Activated CD8-positive, alpha-beta T cell treated with anti-CD3 and anti-CD28 coated beads for 36 hours (primary cell): ENCODE measurements at regions not wholly inside any gene's neighbourhood (a gene's known extent, or its start where the extent isn't known, plus 50 kb on each side); places are given as distances from the start of the nearest gene placed in this dataset.
A peak's percentile ranks its signal among the peaks of the same experiment; 100 is the strongest.

Experiments used
- ATAC-seq: fragments of 200-7000 bp; cut with Tn5 transposase; one replicate; pipeline ENCODE4 v1.10.0; 2021; ENCODE audit warnings: mild to moderate bottlenecking, moderate library complexity
- CTCF ChIA-PET: fragments of 350-600 bp; sonication (Branson Sonifier 250); formaldehyde crosslinking; loops from one replicate; lab custom pipeline; 2021; ENCODE audit warnings: antibody characterized with exemption; lab: Charles Lee
- POLR2A ChIA-PET: fragments of 350-600 bp; sonication (Branson Sonifier 250); formaldehyde crosslinking; loops from one replicate; lab custom pipeline; 2021; ENCODE audit warnings: antibody characterized with exemption; lab: Charles Lee
- DNase-seq: peaks from one replicate; pipeline ENCODE4 v3.0.0-alpha.2; 2020
- H3K27ac Mint-ChIP-seq: one replicate; pipeline ENCODE4 v1.8.0; 2021; ENCODE audit warnings: mild to moderate bottlenecking, mixed read lengths
- H3K27me3 Mint-ChIP-seq: one replicate; pipeline ENCODE4 v1.8.0; 2021; ENCODE audit warnings: mixed read lengths
- H3K36me3 Mint-ChIP-seq: one replicate; pipeline ENCODE4 v1.8.0; 2021; ENCODE audit warnings: low read depth, mixed read lengths
- H3K4me1 Mint-ChIP-seq: one replicate; pipeline ENCODE4 v1.8.0; 2021; ENCODE audit warnings: low read depth, mixed read lengths
- H3K4me3 Mint-ChIP-seq: one replicate; pipeline ENCODE4 v1.8.0; 2021; ENCODE audit warnings: mild to moderate bottlenecking, moderate library complexity, mixed read lengths
- H3K9me3 Mint-ChIP-seq: one replicate; pipeline ENCODE4 v1.8.0; 2021; ENCODE audit warnings: mixed read lengths
- CTCF ChIP-seq: fragments of 200-600 bp; IDR thresholded peaks from one replicate; pipeline ENCODE4 v1.8.0; 2022; ENCODE audit warnings: antibody characterized with exemption, mild to moderate bottlenecking
- intact Hi-C: fragments of 100-400 bp; cut with micrococcal nuclease; formaldehyde crosslinking; loops from one replicate; pipeline ENCODE4 v1.10.0; 2022

GRCh38 chr9:7974335-7974960 is 174.9 kb upstream of the DMAC1 start:
- intact Hi-C loops: loop anchor here (10.0 kb wide), 1 partner anchor 140 kb away; no protein-coding TSS in a partner anchor
- Mint-ChIP-seq H3K9me3 (peaks cover 3% of the 10 kb centered on the region), H3K4me3 (peak overlapping the region; percentile 31), H3K36me3 (peaks cover 5% of the 10 kb centered on the region), H3K27ac (peak overlapping the region; percentile 93), H3K4me1 (peaks cover 56% of the 10 kb centered on the region), H3K27me3 (no peaks in the 10 kb centered on the region)
- ChIA-PET POLR2A (interaction anchor here (1.2 kb wide), 1 partner anchor 8 kb away, joined by 3 read pairs; no protein-coding TSS in a partner anchor), CTCF (interaction anchor here (0.6 kb wide), 1 partner anchor 80 kb away, joined by 3 read pairs; no protein-coding TSS in a partner anchor)
- no peak for TF ChIP-seq CTCF
- peak; percentile 24 for ATAC-seq
- DNase-seq: peak; percentile 56

- CTCF ChIA-PET: no interaction called here
- POLR2A ChIA-PET: interaction anchor here (0.7 kb wide), 1 partner anchor 422 kb away, joined by 3 read pairs; no protein-coding TSS in a partner anchor
- H3K9me3 Mint-ChIP-seq: peaks cover 3% of the 10 kb centered on the region
These were observed 173.5 kb upstream of the DMAC1 start for GRCh38 chr9:7973123-7973522.

GRCh38 chr9:7970681-7971330 is 171.2 kb upstream of the DMAC1 start:
- Mint-ChIP-seq H3K36me3 (peaks cover 3% of the 10 kb centered on the region), H3K4me1 (peaks cover 45% of the 10 kb centered on the region), H3K27ac (no peak overlapping the region), H3K9me3 (peaks cover 3% of the 10 kb centered on the region), H3K27me3 (no peaks in the 10 kb centered on the region), H3K4me3 (no peak overlapping the region)
- ChIA-PET POLR2A (no interaction called here), CTCF (no interaction called here)
- ATAC-seq (no peak), DNase-seq (no peak)
- no peak for TF ChIP-seq CTCF
- intact Hi-C loops: loop anchor here (10.0 kb wide), 1 partner anchor 144 kb away; no protein-coding TSS in a partner anchor

More at GRCh38 chr9:7973123-7973522, 173.5 kb upstream of the DMAC1 start:
- intact Hi-C loops: loop anchor here (10.0 kb wide), 1 partner anchor 142 kb away; no protein-coding TSS in a partner anchor
- ATAC-seq (no peak), DNase-seq (no peak)
- Mint-ChIP-seq H3K4me3 (no peak overlapping the region), H3K36me3 (peaks cover 5% of the 10 kb centered on the region), H3K27me3 (no peaks in the 10 kb centered on the region), H3K27ac (no peak overlapping the region), H3K4me1 (peaks cover 50% of the 10 kb centered on the region)
- TF ChIP-seq CTCF: no peak

DNA sequence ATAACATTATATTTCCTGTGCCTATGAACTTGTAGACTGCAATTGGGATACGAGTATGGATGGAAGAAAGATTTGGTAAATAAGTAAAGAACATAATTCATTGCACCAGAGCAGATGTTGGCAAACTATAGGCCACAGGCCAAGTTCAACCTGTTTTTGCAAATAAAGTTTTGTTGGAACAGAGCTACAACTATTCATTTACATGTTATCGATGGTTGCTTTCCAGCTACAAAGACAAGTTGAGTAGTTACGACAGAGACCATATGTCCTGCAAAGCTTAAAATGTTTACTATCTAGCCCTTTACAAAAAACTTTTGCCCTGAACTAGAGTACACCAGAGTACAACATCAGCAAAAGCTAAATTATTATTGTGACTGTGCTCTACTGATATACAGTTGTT is 169.1 kb upstream of the DMAC1 start:
- no peak for TF ChIP-seq CTCF
- CTCF ChIA-PET: no interaction called here
- no peak overlapping the region for H3K27ac Mint-ChIP-seq
- intact Hi-C loops: no loop called here
- POLR2A ChIA-PET: no interaction called here
- ATAC-seq (no peak), DNase-seq (no peak)
- H3K36me3 Mint-ChIP-seq: no peaks in the 10 kb centered on the region
- H3K4me1 Mint-ChIP-seq: peaks cover 26% of the 10 kb centered on the region
- no peaks in the 10 kb centered on the region for H3K27me3 Mint-ChIP-seq
- no peaks in the 10 kb centered on the region for H3K9me3 Mint-ChIP-seq
- H3K4me3 Mint-ChIP-seq: no peak overlapping the region

DNA sequence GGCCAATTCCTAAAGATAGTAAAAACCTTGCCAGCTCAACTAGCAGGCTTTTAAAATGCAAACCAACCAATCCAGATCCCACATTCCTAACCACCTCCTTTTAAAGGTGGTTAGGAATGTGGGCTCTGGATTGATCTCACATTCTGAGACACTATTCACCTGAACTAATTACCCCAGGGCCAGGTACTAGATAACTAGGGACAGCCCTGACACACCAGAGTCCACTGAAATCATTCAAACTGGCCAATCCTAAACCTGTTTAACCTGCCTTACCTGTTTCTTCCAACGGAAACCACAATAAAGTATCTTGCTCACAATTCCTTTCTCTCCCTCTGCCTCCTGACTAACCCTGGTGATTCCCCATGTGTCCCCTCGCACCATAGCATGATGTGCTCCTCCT is 168.3 kb upstream of the DMAC1 start:
- DNase-seq (no peak), ATAC-seq (no peak)
- Mint-ChIP-seq H3K27ac (no peak overlapping the region), H3K36me3 (no peaks in the 10 kb centered on the region), H3K27me3 (no peaks in the 10 kb centered on the region), H3K4me3 (no peak overlapping the region), H3K4me1 (peaks cover 20% of the 10 kb centered on the region), H3K9me3 (no peaks in the 10 kb centered on the region)
- TF ChIP-seq CTCF: no peak
- ChIA-PET POLR2A (no interaction called here), CTCF (no interaction called here)
- intact Hi-C loops: no loop called here
